Astrocyte (in vitro differentiated cells and primary cell): ENCODE measurements at regions not wholly inside any gene's neighbourhood (a gene's known extent, or its start where the extent isn't known, plus 50 kb on each side); places are given as distances from the start of the nearest gene placed in this dataset.
"Not testable (repeated sequence)": the region's sequence is repeated elsewhere in the genome, so short reads cannot be mapped to it uniquely, and the experiment has no call there.

Source experiments
- CTCF ChIP-seq: IDR thresholded peaks from 2 replicates; pipeline ENCODE4 v1.5.1; 2011; ENCODE audit warnings: low read depth, mild to moderate bottlenecking, inconsistent platforms, low read length, moderate library complexity; ENCODE audit not compliant: insufficient read depth
- EZH2 ChIP-seq: IDR thresholded peaks from 2 replicates; pipeline ENCODE4 v1.6.1; 2012; ENCODE audit warnings: mild to moderate bottlenecking, low read length, inconsistent platforms; ENCODE audit not compliant: insufficient read depth

DNA sequence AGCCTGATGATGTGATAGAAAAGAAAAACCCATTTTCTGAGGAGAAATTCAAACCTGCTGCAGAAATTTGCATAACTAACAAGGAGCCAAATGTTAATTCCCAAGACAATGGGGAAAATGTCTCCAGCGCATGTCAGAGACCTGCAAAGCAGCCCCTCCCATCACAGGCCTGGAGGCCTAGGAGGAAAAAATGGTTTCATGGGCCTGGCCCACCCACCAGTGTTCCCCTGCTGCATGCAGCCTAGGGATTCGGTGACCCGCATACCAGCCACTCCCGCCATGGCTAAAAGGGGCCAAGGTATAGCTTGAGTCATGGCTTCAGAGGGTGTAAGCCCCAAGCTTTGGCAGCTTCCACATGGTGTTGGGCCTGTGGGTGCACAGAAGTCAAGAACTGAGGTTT, 147.7 kb upstream of the SLC24A3 start:
- not testable (repeated sequence) for TF ChIP-seq CTCF, EZH2
